ENCODE measurements at regions not wholly inside any gene's neighbourhood (a gene's known extent, or its start where the extent isn't known, plus 50 kb on each side); places are given as distances from the start of the nearest gene placed in this dataset.

DNA sequence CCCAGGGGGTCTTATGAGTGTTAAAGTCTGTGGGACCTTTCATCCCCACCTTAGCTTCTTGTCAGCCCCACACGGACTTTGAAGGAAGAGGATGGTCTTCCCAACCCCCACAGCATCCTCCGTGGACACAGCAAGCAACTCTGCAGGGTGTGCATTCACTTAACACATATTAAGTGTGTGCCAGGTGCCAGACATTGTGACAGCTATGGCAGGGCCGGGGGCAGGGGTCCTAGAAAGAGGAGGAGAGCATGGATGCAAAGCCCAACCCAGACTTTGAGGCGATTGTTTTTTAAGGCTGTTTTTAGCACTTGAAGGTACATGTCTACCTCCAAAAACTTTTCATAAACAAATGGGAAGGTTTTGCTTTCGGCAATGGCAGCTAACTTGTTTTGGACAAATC, 121.6 kb upstream of the KCNG1 start:
- no peak overlapping the region for H3K4me3 ChIP-seq (ENCODE audit: insufficient read depth, low read depth, low read length)
- dilution Hi-C loops (cut with HindIII; ENCODE audit: low sequenced_read_pairs, unreplicated experiment) (no loop called here), in situ Hi-C loops (cut with MboI; ENCODE audit: low sequenced_read_pairs) (no loop called here), intact Hi-C loops (cut with micrococcal nuclease) (no loop called here)
- H4K91ac ChIP-seq (ENCODE audit: insufficient read depth, low read depth, low read length), result no peak overlapping the region
- H3K36me3 ChIP-seq (ENCODE audit: control insufficient read depth, insufficient read depth, low read length), result no peaks in the 10 kb centered on the region
- BruUV-seq (replicated peaks), result no TSS peak
- DNase-seq (no peak), ATAC-seq (ENCODE audit: low read depth) (no peak)
- no peak overlapping the region for H3K4me2 ChIP-seq (ENCODE audit: low read depth, low read length)
- H3K4me1 ChIP-seq (ENCODE audit: control insufficient read depth, insufficient read depth, low read length), result no peaks in the 10 kb centered on the region
- no peak overlapping the region for H2BK20ac ChIP-seq (ENCODE audit: low read depth, low read length)
- no peak overlapping the region for H2AK9ac ChIP-seq (replicated peaks; ENCODE audit: low read depth, low read length, poor library complexity)
- no peak overlapping the region for H3K56ac ChIP-seq (ENCODE audit: extremely low read depth, insufficient read depth, low read length)
- no peak overlapping the region for H3K9ac ChIP-seq (ENCODE audit: low read depth, low read length)
- no peak overlapping the region for H3K14ac ChIP-seq (replicated peaks; ENCODE audit: low read depth, low read length)
- H2BK5ac ChIP-seq (ENCODE audit: low read depth, low read length, poor library complexity, severe bottlenecking), result no peak overlapping the region
- POLR2A ChIA-PET (ENCODE audit: unreplicated experiment), result no interaction called here
- H2AFZ ChIP-seq (replicated peaks; ENCODE audit: low read length, poor library complexity), result peak overlapping the region; percentile 39
- no peak overlapping the region for H3K23ac ChIP-seq (ENCODE audit: low read depth, low read length)
- H4K8ac ChIP-seq (ENCODE audit: low read depth in 2 of 2, low read length in 2 of 2), result no peak overlapping the region
- no peaks in the 10 kb centered on the region for H4K20me1 ChIP-seq (ENCODE audit: insufficient read depth, low read length)
- no peaks in the 10 kb centered on the region for H3K9me1 ChIP-seq (ENCODE audit: insufficient read depth, low read length)
- H2BK15ac ChIP-seq (ENCODE audit: low read depth, low read length), result no peak overlapping the region
- no peak overlapping the region for H3K27ac ChIP-seq (ENCODE audit: insufficient read depth, low read length)
- H3K9me3 ChIP-seq (ENCODE audit: control insufficient read depth, insufficient read depth, low read length), result peaks cover 6% of the 10 kb centered on the region
- H3K18ac ChIP-seq (ENCODE audit: low read depth, low read length), result no peak overlapping the region
- no peak overlapping the region for H2BK120ac ChIP-seq (ENCODE audit: low read depth, low read length)
- H3K79me1 ChIP-seq (ENCODE audit: low read depth in 1 of 2, low read length in 2 of 2), result no peaks in the 10 kb centered on the region
- TF ChIP-seq SMC3 (IDR thresholded peaks at IDR 0.05; ENCODE audit: low read depth, low read length) (no peak), NFE2L2 (IDR thresholded peaks at IDR 0.05; ENCODE audit: low read depth, low read length) (no peak)
- 20% methylated on average over 1 of the region's 5 CpGs; no CpG with 5 or more reads in 1 of the 2 experiments for WGBS, 2 experiments (ENCODE audit: extremely low coverage in 2 of 2, insufficient read length in 1 of 2)
- CTCF ChIA-PET, result no interaction called here
- H2AK5ac ChIP-seq (ENCODE audit: low read depth, low read length), result no peak overlapping the region
- no peak overlapping the region for H4K5ac ChIP-seq (ENCODE audit: low read depth, low read length)
- H3K27me3 ChIP-seq (ENCODE audit: control insufficient read depth, insufficient read depth, low read length), result peaks cover 35% of the 10 kb centered on the region
- no peak overlapping the region for H3K4ac ChIP-seq (ENCODE audit: low read depth, low read length)

All from IMR-90 (cell line).